Transverse colon (tissue), 3 donors: ENCODE measurements at regions not wholly inside any gene's neighbourhood (a gene's known extent, or its start where the extent isn't known, plus 50 kb on each side); places are given as distances from the start of the nearest gene placed in this dataset.

Experiments used
- EP300 ChIP-seq: sonication (generic); formaldehyde crosslinking; IDR thresholded peaks from one replicate; pipeline ENCODE4 v1.6.1; 2017; ENCODE audit warnings: antibody characterized with exemption, low read depth
- POLR2A ChIP-seq: fragments of 450-650 bp; IDR thresholded peaks from one replicate; pipeline ENCODE4 v1.6.1; 2016; ENCODE audit warnings: antibody characterized with exemption, mild to moderate bottlenecking, moderate library complexity
- POLR2AphosphoS5 ChIP-seq, 3 donors: sonication (generic); formaldehyde crosslinking; IDR thresholded peaks; one replicate each; pipeline ENCODE4 v1.6.1; 2016; ENCODE audit warnings: antibody characterized with exemption in 3 of 3

DNA sequence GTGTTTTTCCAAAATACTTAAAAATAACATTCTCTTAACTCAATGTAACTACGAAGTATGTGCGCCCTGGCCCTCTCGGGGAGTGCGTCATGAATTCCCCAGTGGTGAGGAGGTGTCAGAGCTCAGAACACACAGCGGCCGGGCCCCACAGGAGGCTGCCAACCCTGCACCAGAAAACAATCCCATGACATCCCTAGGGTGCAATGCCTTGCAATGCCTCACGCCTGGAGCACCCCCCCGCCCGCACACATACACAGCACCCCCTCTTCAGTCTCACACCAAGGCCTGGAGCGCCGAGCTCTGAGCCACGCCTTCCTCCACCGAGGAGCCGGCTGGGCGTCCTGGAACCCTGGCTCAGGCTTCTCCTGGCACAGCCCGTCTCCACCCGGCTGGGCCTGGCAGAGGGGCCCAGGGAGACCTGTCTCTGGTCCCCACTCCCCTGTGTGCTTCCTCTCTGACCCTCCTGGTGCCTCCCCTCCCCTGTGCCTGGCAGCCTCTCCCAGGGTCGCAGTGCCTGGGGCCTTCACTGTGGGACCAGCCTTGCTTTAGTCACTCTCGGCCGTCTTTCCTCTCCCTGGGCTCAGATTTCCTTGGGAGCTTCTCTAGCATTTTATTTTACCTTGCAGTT, 108.2 kb upstream of the ADRA2C start:
- TF ChIP-seq POLR2AphosphoS5 (IDR thresholded peaks at IDR 0.05) (no peak), EP300 (no peak), POLR2A (no peak)
